GM18507 (cell line): ENCODE measurements at regions not wholly inside any gene's neighbourhood (a gene's known extent, or its start where the extent isn't known, plus 50 kb on each side); places are given as distances from the start of the nearest gene placed in this dataset.
A peak's percentile ranks its signal among the peaks of the same experiment; 100 is the strongest.
"Not testable (repeated sequence)": the region's sequence is repeated elsewhere in the genome, so short reads cannot be mapped to it uniquely, and the experiment has no call there.

Experiments used
- DNase-seq: peaks from one replicate; pipeline ENCODE4 v3.0.0; 2011; ENCODE audit warnings: low read depth; ENCODE audit not compliant: insufficient read length; ENCODE audit errors: extremely low spot score
- FAIRE-seq: peaks from 2 replicates; lab custom pipeline; 2011; peaks lifted over from hg19 to GRCh38; lab: Jason Lieb, UNC

GRCh38 chr21:22762463-22762862, 1764.3 kb downstream of the NCAM2 start:
- no peak for FAIRE-seq

GRCh38 chr21:22763442-22763841, 1765.2 kb downstream of the NCAM2 start:
- DNase-seq, result no peak
- FAIRE-seq, result no peak

More at GRCh38 chr21:22762463-22762862, 1764.3 kb downstream of the NCAM2 start:
- DNase-seq, result no peak

GRCh38 chr21:22764222-22764621, 1766.0 kb downstream of the NCAM2 start:
- FAIRE-seq, result no peak
- no peak for DNase-seq

DNA sequence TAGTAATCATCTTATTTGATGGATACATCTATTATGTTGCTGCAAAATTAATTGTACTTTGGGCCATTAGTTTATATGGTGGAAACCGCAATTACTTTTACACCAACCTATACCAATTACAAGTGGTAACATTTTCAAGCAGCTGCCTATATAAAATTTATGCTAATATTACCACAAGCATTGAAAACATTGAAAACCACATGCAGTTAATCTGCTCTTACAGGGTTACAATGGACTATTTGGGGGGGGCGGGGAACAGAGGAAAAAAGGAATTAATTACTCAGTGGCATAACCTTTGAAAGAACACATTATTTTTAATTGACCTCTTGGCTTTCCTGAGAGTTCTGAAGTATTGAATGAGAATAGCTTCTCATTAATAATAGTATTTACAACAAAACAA, 1793.2 kb downstream of the NCAM2 start:
- DNase-seq (no peak), FAIRE-seq (no peak)

DNA sequence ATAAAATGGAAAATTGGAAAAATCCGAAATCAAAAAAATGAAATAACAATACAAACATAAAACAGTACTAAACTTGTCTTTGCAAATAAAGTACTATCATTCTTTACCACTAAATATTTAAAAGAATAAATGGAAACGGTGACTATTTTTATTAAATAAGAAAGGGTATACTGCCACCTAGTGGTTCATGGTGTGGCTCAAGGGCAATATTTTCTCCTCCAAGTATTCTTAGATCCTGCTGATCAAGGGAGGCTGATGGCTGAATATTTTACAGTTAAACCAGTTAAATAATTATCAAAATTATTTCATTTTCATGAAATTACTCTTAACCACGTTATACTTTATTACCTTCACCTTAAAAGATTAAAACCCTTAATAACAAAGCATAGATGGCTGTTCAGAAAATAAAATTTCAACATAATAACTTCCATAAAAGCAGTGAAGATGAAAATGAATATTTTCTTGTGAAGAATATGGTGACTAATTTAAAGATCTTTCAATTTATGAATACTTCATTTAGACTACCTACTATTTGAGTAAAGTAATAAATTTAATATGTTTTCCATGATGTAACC, 1793.9 kb downstream of the NCAM2 start:
- FAIRE-seq (no peak), DNase-seq (peak; percentile 1)

DNA sequence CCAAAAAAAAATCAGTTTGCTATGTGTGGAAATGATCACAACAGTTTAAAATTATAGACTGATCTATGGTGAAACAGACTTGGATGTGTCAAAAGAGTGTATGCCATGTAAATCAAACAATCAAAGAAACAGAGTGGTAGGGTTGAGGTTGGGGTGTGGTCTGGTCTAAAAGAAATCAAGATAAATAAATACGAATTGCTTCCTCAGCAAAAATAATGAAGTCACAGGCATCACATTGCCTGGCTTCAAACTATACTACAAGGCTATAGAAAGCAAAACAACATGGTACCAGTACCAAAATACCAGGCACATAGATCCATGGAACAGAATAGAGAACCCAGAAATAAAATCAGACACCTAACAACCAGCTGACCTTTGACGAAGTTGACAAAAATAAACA, 1796.9 kb downstream of the NCAM2 start:
- FAIRE-seq (no peak), DNase-seq (no peak)

- DNase-seq, result no peak
- no peak for FAIRE-seq
These were observed 1797.4 kb downstream of the NCAM2 start for GRCh38 chr21:22795644-22796043.

DNA sequence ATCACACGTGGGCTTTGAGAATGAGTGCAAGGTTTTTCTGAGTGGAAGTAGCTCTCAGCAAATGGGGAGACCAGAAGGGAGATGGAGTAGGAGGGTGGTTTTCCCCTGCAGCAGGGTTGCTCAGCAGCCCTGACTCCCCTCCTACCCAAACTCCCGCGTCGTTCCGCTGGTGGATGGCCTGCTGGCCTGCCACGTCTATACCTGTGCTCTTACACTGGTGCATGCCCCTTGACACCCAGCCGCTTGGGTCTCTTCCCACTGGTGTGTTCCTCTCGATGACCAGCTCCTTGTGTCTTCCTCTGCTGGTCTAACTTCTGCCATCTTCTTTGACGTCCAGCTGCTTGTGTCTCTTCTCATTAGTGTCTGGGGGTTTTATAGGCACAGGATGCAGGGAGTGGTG, 1797.9 kb downstream of the NCAM2 start:
- no peak for FAIRE-seq

GRCh38 chr21:22804151-22804550, 1805.9 kb downstream of the NCAM2 start:
- FAIRE-seq, result no peak
- no peak for DNase-seq

More for the DNA sequence above, 1797.9 kb downstream of the NCAM2 start:
- DNase-seq, result no peak

DNA sequence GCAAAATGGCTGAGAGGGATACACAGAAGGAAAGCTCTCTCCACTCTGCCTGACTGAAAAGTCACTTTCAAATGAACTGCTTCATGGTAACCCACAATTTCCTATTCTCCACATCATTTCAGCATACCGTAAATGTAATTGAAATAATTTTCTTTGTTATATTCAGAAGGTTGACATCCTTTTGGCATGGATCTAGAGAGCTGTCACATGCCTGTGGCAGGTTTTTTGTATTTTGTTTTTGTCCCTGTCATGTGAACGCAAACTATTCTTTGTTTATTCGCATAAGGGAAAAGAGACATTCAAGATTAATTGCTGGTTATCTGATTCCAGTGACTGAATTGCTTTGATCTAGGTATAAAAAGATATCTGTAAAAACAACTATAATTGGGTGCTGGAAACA, 1808.1 kb downstream of the NCAM2 start:
- no peak for DNase-seq
- no peak for FAIRE-seq

- FAIRE-seq (no peak), DNase-seq (no peak)
These were observed 1815.0 kb downstream of the NCAM2 start for GRCh38 chr21:22813201-22813600.

- FAIRE-seq, DNase-seq: not testable (repeated sequence)
These were observed 1820.7 kb downstream of the NCAM2 start for GRCh38 chr21:22818681-22819485.

DNA sequence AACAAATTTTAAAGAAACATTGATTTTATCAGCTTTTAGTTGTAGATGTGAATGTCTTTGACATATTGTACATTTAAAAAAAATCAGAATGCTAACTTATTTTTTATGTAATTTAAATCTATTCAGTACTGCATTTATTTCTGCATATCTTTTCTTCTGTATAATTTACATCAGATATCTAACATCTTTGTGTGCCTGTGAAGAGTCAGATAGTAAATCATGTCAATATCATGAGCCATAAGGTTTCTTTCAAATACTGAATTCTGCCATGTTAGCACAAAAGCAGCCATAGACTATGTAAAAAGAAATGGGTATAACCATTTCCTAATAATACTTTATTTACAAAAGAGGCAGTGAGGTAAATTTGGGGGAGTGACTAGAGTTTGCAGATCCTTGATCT, 1829.2 kb downstream of the NCAM2 start:
- DNase-seq, result no peak
- FAIRE-seq, result no peak

- FAIRE-seq, result no peak
These were observed 1844.7 kb downstream of the NCAM2 start for GRCh38 chr21:22842875-22843274.

DNA sequence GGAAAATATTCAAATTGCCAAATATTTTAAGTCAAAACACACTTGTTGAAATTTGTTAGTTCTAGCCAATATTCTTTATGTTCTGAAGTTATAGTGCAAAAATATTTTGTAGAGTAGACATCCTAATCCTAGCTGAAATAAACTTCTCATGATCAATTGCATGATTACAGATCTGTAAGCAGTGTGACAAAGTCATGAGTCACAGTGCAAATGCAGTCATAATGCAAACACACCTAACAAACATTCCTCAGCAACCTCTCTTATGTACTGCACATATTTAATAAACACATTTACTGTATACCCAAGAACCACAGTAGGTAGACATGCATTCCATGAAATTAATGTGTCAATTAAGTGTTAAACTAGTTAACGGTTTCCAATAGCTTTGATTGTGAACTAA, 1857.4 kb downstream of the NCAM2 start:
- no peak for FAIRE-seq
- no peak for DNase-seq

More at GRCh38 chr21:22842875-22843274, 1844.7 kb downstream of the NCAM2 start:
- no peak for DNase-seq

DNA sequence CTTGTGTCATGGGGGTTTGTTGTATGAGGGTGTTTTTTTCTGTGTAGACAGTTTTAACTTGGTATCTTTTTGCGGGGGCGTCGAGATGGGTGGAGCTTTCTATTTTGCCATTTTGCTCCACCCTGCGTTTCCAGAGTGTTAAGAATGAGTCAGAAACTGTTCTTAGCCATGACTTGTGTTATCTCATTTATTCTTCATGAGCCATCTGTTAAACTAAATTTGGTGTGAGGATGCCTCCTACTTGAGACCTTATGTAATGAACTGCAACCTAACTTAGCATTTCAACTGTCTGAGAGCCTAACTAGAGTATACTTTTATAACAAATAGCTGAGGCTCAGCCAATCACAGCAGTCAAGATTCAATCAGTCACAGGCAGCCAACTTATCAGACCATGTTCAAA, 1873.5 kb downstream of the NCAM2 start:
- no peak for DNase-seq
- no peak for FAIRE-seq

DNA sequence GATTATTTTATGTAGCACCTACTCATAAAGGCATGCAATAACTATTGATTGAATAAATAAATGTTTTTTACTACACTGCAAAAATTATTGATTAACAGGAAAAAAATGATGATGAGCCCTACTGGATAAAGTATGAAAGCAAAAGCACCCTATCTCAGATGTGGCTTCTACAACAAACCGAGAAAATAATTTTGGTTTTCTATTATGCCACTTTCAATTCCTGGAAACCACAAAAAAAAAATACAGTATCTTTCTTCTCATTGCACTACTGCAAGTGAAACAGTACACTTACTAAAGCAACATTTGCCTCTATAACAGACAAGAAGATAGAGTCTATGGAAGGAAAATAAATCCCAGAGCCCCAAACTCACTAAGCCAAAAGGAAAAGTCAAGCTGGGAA, 1882.4 kb downstream of the NCAM2 start:
- FAIRE-seq (no peak), DNase-seq (no peak)

- DNase-seq, result no peak
- FAIRE-seq, result no peak
These were observed 1882.9 kb downstream of the NCAM2 start for GRCh38 chr21:22881131-22881530.

DNA sequence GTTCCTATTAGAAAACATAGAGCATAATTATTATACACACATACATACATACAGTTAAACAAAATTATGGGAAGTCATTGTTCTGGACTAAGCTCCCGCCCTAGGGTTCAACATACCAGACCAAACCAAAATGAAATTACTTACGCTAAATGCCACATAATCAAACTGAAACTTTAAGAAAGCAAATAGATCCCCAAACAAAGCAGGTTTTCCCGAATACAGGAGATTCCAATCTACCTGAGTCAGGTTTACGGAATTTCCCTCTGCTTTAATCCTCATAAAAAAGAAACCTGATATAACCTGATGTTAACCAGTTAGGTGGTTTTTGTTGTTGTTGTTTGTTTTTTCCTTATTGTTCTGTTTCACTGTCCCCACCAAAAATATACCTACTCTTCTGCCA, 1886.9 kb downstream of the NCAM2 start:
- DNase-seq (no peak), FAIRE-seq (no peak)

DNA sequence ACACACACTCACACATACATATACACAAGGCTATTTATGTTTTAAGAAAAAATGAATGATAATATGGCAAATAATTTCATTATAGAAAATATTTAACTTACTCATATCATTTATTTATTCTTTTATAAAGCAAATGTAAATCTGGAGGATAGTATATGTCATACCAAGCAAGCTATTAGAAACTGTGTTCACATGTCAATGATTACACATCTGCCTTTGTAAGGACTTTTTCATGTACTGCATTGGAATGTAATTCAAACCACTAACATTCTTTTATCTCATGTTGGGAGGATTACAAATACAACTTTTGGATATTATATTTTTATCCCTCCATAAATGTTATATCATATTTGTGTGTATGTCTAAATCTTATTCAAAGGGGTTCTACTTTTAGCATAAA, 1887.4 kb downstream of the NCAM2 start:
- DNase-seq, result no peak
- FAIRE-seq, result no peak

- FAIRE-seq, result no peak
- DNase-seq, result no peak
These were observed 1891.2 kb downstream of the NCAM2 start for GRCh38 chr21:22889445-22889844.
